ENCODE measurements at regions not wholly inside any gene's neighbourhood (a gene's known extent, or its start where the extent isn't known, plus 50 kb on each side); places are given as distances from the start of the nearest gene placed in this dataset.

DNA sequence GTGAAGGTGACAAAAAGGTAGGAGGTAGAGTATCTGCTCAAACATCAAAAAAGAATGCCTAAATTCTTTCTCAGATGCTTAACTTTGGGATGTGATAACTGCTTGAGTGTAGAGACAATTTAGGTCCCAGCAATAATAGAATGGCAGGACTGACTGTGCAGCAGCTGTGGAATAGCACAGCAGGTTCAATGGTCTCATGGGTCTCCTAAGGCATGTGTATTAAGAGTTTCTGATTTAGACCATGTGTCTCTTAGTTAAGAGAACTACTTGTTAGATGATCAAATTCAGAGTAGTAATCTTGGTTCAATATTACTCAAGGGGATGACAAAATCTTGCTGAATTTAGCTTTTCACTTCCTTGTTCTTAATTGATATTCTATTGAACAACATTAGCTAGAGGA is 72.0 kb downstream of the ALX1 start:
- Histone ChIP-seq H3K4me1 (ENCODE audit: control insufficient read depth in 2 of 2, insufficient read depth in 2 of 2, low read length in 1 of 2) (no peaks in the 10 kb centered on the region), H3K27me3 (ENCODE audit: control insufficient read depth in 1 of 2, insufficient read depth in 2 of 2, low read length in 2 of 2) (no peaks in the 10 kb centered on the region), H3K4me3 (ENCODE audit: low read depth in 1 of 2, low read length in 2 of 2) (no peak overlapping the region), H3K27ac (ENCODE audit: low read depth in 2 of 2, low read length in 1 of 2) (no peak overlapping the region), H3K9me3 (ENCODE audit: control insufficient read depth in 2 of 2, insufficient read depth in 1 of 2, low read depth in 1 of 2, low read length in 1 of 2) (no peaks in the 10 kb centered on the region), H3K36me3 (ENCODE audit: control insufficient read depth in 2 of 2, insufficient read depth in 2 of 2, low read length in 1 of 2) (no peaks in the 10 kb centered on the region)

DNA sequence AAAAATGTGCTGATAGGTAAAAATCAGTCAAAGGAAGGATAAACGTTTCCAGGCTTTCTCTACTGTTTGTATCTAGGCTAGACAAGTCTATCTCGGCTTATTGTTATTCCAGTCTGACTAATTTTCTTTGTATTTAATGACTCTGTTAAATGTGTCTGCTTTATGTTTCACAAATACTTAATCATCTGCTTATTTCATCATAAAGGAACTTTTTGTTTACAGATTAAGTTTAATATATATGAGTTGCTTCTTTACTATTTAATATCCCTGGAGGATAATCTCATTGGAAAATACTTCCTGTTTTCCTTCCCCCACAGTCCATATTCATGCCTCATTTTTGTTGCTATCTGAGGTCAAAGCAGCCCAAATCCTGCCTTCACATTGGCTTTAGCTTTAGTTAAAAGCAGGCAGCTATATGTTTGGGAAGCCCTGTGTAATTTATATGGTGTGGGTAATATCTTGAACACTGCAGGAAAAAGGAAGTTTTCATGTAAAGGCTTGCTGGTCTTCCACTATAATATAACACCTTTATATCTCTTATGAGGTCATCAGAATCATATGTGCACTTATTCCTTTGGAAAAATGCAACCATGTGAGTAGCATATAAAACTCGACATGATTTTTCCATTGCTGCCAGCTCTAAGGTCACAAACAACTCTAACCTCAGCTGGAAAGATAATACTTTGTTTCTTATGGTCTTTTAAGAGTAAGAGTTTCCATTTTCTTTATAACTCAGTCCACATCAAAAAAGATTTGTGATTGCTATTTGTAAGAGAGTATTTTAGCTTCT is 76.8 kb downstream of the ALX1 start:
- H3K4me3 ChIP-seq (ENCODE audit: low read depth in 1 of 2, low read length in 2 of 2), result no peak overlapping the region
- H3K4me1 ChIP-seq (ENCODE audit: control insufficient read depth in 2 of 2, insufficient read depth in 2 of 2, low read length in 1 of 2), result no peaks in the 10 kb centered on the region
- 26 to 40% methylated on average over 3 of the region's 3 CpGs for WGBS, 2 donors
- no peaks in the 10 kb centered on the region for H3K27me3 ChIP-seq (ENCODE audit: control insufficient read depth in 1 of 2, insufficient read depth in 2 of 2, low read length in 2 of 2)
- no peaks in the 10 kb centered on the region for H3K36me3 ChIP-seq (ENCODE audit: control insufficient read depth in 2 of 2, insufficient read depth in 2 of 2, low read length in 1 of 2)
- no peak overlapping the region for H3K27ac ChIP-seq (ENCODE audit: low read depth in 2 of 2, low read length in 1 of 2)
- H3K9me3 ChIP-seq (ENCODE audit: control insufficient read depth in 2 of 2, insufficient read depth in 1 of 2, low read depth in 1 of 2, low read length in 1 of 2), result no peaks in the 10 kb centered on the region

DNA sequence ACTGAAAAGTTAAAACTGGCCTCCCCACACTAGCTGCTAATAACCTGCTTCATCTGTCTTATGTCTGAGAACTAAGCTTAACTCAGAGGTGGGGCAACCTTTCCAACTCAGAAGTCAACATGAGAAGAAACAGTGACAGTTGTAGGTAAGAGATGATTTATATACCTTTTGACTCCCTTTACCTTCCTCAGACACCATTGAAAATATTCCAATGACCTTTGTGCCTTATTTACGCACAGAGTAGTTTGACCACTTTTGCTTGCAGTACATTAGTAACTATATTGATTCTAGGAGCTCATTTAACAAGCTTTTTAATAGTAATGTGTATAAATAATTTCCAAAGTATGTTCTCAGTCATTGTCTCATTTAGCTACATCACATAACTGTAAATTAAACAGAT is 77.6 kb downstream of the ALX1 start:
- no peaks in the 10 kb centered on the region for H3K9me3 ChIP-seq (ENCODE audit: control insufficient read depth in 2 of 2, insufficient read depth in 1 of 2, low read depth in 1 of 2, low read length in 1 of 2)

DNA sequence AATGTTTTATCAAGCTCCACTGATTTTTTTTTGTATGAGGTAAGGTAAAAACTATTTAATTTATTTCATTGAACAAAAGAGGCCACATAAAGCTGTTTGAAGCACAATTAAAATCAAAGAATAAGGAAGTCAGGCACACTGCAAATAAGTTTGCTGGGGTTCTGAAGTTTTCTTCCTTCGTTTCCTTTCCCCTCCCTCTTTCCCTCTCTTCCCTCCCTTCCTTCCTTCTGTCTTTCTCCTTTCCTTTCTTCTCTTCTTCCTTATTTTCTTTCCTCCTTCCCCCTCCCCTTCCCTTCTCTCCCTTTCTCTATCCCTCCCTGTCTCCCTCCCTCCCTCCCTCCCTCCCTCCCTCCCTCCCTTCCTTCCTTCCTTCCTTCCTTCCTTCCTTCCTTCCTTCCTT is 78.7 kb downstream of the ALX1 start:
- H3K4me3 ChIP-seq (ENCODE audit: low read depth in 1 of 2, low read length in 2 of 2), result no peak overlapping the region
- H3K9me3 ChIP-seq (ENCODE audit: control insufficient read depth in 2 of 2, insufficient read depth in 1 of 2, low read depth in 1 of 2, low read length in 1 of 2), result no peaks in the 10 kb centered on the region
- 0 to 5% methylated on average over 1 of the region's 1 CpG for WGBS, 2 donors
- no peaks in the 10 kb centered on the region for H3K36me3 ChIP-seq (ENCODE audit: control insufficient read depth in 2 of 2, insufficient read depth in 2 of 2, low read length in 1 of 2)
- H3K27ac ChIP-seq (ENCODE audit: low read depth in 2 of 2, low read length in 1 of 2), result no peak overlapping the region
- H3K4me1 ChIP-seq (ENCODE audit: control insufficient read depth in 2 of 2, insufficient read depth in 2 of 2, low read length in 1 of 2), result no peaks in the 10 kb centered on the region
- no peaks in the 10 kb centered on the region for H3K27me3 ChIP-seq (ENCODE audit: control insufficient read depth in 1 of 2, insufficient read depth in 2 of 2, low read length in 2 of 2)

More for the DNA sequence above, 77.6 kb downstream of the ALX1 start:
- no peaks in the 10 kb centered on the region for H3K36me3 ChIP-seq (ENCODE audit: control insufficient read depth in 2 of 2, insufficient read depth in 2 of 2, low read length in 1 of 2)
- 56 to 79% methylated on average over 1 of the region's 1 CpG for WGBS, 2 donors
- no peak overlapping the region for H3K27ac ChIP-seq (ENCODE audit: low read depth in 2 of 2, low read length in 1 of 2)
- no peaks in the 10 kb centered on the region for H3K4me1 ChIP-seq (ENCODE audit: control insufficient read depth in 2 of 2, insufficient read depth in 2 of 2, low read length in 1 of 2)
- H3K27me3 ChIP-seq (ENCODE audit: control insufficient read depth in 1 of 2, insufficient read depth in 2 of 2, low read length in 2 of 2), result no peaks in the 10 kb centered on the region
- no peak overlapping the region for H3K4me3 ChIP-seq (ENCODE audit: low read depth in 1 of 2, low read length in 2 of 2)

DNA sequence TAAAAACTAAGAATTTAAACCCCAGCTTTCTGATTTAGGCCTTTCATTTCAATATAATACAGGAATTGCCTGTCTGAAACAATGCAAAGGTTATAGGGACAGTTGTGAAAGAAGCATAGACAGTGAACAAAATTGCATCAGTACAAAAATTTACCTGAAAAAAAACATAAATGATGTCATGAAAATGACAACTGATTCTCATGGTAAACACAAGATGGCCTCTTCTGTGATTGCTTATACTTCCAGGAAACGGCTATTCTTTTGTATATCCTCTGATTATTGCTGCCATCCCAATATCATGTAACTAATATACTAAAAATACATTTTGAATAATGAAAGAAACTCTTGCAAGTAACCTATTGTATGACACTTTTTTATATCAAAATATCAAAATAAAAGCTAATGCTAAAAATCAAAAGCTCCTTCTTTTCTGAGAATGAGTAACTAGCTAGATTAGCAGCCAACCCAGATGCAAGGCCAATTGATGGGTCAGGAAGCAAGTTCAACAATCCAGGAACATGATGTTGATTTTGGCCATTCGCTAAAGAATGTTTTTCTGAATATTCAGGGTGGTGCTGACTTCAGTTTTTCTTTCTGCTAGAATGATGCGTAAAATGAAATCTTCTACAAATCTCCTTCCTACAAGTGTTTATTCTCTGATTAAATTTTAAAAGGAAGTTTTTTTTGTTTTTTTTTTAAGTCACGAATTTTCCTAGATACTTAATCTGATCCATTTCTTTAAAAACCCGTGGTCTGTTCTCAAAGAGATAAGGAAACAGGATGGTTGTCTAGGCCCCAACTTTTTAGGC is 83.6 kb downstream of the ALX1 start:
- H3K9me3 ChIP-seq (ENCODE audit: control insufficient read depth in 2 of 2, insufficient read depth in 1 of 2, low read depth in 1 of 2, low read length in 1 of 2), result no peaks in the 10 kb centered on the region
- no peaks in the 10 kb centered on the region for H3K4me1 ChIP-seq (ENCODE audit: control insufficient read depth in 2 of 2, insufficient read depth in 2 of 2, low read length in 1 of 2)
- no peaks in the 10 kb centered on the region for H3K27me3 ChIP-seq (ENCODE audit: control insufficient read depth in 1 of 2, insufficient read depth in 2 of 2, low read length in 2 of 2)
- H3K27ac ChIP-seq (ENCODE audit: low read depth in 2 of 2, low read length in 1 of 2), result no peak overlapping the region
- no peak overlapping the region for H3K4me3 ChIP-seq (ENCODE audit: low read depth in 1 of 2, low read length in 2 of 2)
- no peaks in the 10 kb centered on the region for H3K36me3 ChIP-seq (ENCODE audit: control insufficient read depth in 2 of 2, insufficient read depth in 2 of 2, low read length in 1 of 2)
- 43 to 55% methylated on average over 5 of the region's 5 CpGs for WGBS, 2 donors

DNA sequence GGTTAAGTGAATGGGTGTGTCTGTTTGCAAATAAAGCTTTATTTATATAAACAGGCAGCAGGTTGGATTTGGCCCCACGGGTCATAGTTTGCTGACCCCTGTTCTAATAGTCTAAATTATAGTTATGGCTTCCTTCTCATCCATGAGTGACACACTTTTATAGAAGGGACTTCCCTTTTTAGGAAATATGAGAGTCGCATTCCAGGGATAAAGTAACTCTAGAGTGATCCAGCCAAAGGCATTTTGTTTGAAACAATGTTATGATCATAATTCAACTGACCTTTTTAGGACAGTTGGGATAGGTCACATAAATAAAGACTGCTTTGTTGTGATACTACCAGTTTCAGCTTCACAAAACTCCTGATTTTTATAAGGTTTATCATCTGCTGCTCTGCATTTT is 87.9 kb downstream of the ALX1 start:
- Histone ChIP-seq H3K36me3 (ENCODE audit: control insufficient read depth in 2 of 2, insufficient read depth in 2 of 2, low read length in 1 of 2) (no peaks in the 10 kb centered on the region), H3K4me3 (ENCODE audit: low read depth in 1 of 2, low read length in 2 of 2) (no peak overlapping the region), H3K4me1 (ENCODE audit: control insufficient read depth in 2 of 2, insufficient read depth in 2 of 2, low read length in 1 of 2) (no peaks in the 10 kb centered on the region), H3K27me3 (ENCODE audit: control insufficient read depth in 1 of 2, insufficient read depth in 2 of 2, low read length in 2 of 2) (no peaks in the 10 kb centered on the region), H3K9me3 (ENCODE audit: control insufficient read depth in 2 of 2, insufficient read depth in 1 of 2, low read depth in 1 of 2, low read length in 1 of 2) (no peaks in the 10 kb centered on the region), H3K27ac (ENCODE audit: low read depth in 2 of 2, low read length in 1 of 2) (no peak overlapping the region)
- 67 to 70% methylated on average over 2 of the region's 2 CpGs for WGBS, 2 donors

DNA sequence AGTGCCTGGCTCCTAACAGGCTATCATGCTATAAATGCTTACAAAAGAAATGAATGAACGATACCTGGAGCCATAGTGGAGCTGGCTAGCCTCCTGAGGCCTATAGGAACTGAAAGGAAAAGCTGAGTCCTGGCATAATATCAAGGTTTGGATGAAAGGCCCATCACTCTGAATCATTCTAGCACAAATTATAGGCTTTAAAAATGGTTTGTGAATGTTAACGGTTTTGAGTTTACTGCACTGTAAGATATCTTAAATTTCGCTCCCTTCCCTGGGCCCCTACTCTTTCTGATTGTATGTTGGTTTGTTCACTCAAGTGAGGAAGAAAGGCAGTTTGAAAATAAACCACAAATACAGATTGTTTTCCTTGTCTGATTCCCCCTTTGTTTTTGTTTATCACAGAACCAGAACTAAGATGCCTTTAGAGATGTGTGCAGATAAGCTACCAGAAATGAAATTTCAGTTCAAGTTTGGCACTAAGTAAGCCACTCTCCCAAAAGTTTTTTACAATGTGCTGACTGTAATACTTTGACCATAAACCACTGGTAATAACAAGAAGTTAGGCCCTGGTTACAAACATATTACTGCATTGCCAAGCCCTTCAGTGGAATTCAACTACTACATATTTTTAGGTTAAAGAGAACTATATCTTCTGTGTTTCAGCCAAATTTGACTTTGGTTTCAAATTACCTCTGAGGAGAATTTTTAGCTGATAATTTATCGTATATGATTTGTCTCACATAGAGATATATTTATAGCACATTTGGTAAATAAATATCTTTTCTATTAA is 89.5 kb downstream of the ALX1 start:
- H3K27ac ChIP-seq (ENCODE audit: low read depth in 2 of 2, low read length in 1 of 2), result no peak overlapping the region
- no peaks in the 10 kb centered on the region for H3K9me3 ChIP-seq (ENCODE audit: control insufficient read depth in 2 of 2, insufficient read depth in 1 of 2, low read depth in 1 of 2, low read length in 1 of 2)
- 68 to 75% methylated on average over 4 of the region's 4 CpGs for WGBS, 2 donors
- no peaks in the 10 kb centered on the region for H3K4me1 ChIP-seq (ENCODE audit: control insufficient read depth in 2 of 2, insufficient read depth in 2 of 2, low read length in 1 of 2)
- H3K36me3 ChIP-seq (ENCODE audit: control insufficient read depth in 2 of 2, insufficient read depth in 2 of 2, low read length in 1 of 2), result no peaks in the 10 kb centered on the region
- no peaks in the 10 kb centered on the region for H3K27me3 ChIP-seq (ENCODE audit: control insufficient read depth in 1 of 2, insufficient read depth in 2 of 2, low read length in 2 of 2)
- no peak overlapping the region for H3K4me3 ChIP-seq (ENCODE audit: low read depth in 1 of 2, low read length in 2 of 2)

DNA sequence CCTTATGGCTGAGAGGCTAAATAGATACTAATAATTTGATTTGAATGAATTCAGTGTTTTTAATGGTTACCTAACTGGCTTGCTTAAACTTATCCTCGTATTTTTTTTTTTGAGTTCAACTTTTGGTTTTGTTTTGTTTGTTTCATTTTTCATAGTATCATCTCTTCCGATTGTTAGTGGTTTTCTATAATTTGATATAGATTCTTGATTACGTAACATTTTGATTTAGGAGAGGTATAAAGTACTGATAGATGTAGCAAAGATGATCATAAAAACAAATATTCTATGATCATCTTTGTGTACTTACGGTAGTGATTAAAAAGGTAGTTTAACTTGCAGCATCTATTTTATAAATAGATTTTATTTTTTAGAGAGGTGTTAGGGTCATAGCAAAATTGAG is 93.0 kb downstream of the ALX1 start:
- 93 to 95% methylated on average over 4 of the region's 4 CpGs for WGBS, 2 donors
- no peaks in the 10 kb centered on the region for H3K27me3 ChIP-seq (ENCODE audit: control insufficient read depth in 1 of 2, insufficient read depth in 2 of 2, low read length in 2 of 2)
- no peak overlapping the region for H3K27ac ChIP-seq (ENCODE audit: low read depth in 2 of 2, low read length in 1 of 2)
- no peaks in the 10 kb centered on the region for H3K4me1 ChIP-seq (ENCODE audit: control insufficient read depth in 2 of 2, insufficient read depth in 2 of 2, low read length in 1 of 2)
- no peak overlapping the region for H3K4me3 ChIP-seq (ENCODE audit: low read depth in 1 of 2, low read length in 2 of 2)
- no peaks in the 10 kb centered on the region for H3K36me3 ChIP-seq (ENCODE audit: control insufficient read depth in 2 of 2, insufficient read depth in 2 of 2, low read length in 1 of 2)
- H3K9me3 ChIP-seq (ENCODE audit: control insufficient read depth in 2 of 2, insufficient read depth in 1 of 2, low read depth in 1 of 2, low read length in 1 of 2), result no peaks in the 10 kb centered on the region

DNA sequence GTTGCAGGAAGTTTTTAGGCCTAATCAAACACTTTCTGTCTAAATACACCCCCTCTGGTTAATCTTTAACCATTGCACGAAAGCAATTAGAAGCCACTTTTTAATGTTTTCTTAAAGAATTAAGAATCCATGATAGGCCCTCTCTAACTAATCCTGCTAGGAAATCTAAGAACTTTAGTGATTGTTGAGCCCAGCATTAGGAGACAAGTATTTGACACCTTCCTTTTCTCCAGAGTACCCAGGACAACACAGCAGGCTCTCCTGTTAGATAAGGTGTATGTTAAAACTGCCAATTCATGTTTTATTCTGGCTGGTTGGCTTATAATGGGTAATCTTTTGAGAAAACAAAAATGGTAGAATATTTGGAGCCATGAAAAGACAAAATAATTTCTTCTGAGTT is 95.0 kb downstream of the ALX1 start:
- Histone ChIP-seq H3K4me3 (ENCODE audit: low read depth in 1 of 2, low read length in 2 of 2) (no peak overlapping the region), H3K9me3 (ENCODE audit: control insufficient read depth in 2 of 2, insufficient read depth in 1 of 2, low read depth in 1 of 2, low read length in 1 of 2) (no peaks in the 10 kb centered on the region), H3K27me3 (ENCODE audit: control insufficient read depth in 1 of 2, insufficient read depth in 2 of 2, low read length in 2 of 2) (no peaks in the 10 kb centered on the region), H3K4me1 (ENCODE audit: control insufficient read depth in 2 of 2, insufficient read depth in 2 of 2, low read length in 1 of 2) (no peaks in the 10 kb centered on the region), H3K27ac (ENCODE audit: low read depth in 2 of 2, low read length in 1 of 2) (no peak overlapping the region), H3K36me3 (ENCODE audit: control insufficient read depth in 2 of 2, insufficient read depth in 2 of 2, low read length in 1 of 2) (no peaks in the 10 kb centered on the region)
- WGBS, 2 donors, result 62 to 76% methylated on average over 1 of the region's 1 CpG
